CD4-positive, alpha-beta T cell (primary cell): ENCODE measurements at regions not wholly inside any gene's neighbourhood (a gene's known extent, or its start where the extent isn't known, plus 50 kb on each side); places are given as distances from the start of the nearest gene placed in this dataset.

Experiments used
- ATAC-seq: fragments of 200-7000 bp; cut with Tn5 transposase; one replicate; pipeline ENCODE4 v1.10.0; 2022; ENCODE audit warnings: mild to moderate bottlenecking; ENCODE audit not compliant: poor library complexity
- CTCF ChIA-PET: fragments of 350-600 bp; sonication (Branson Sonifier 250); formaldehyde crosslinking; loops from one replicate; lab custom pipeline; 2021; ENCODE audit warnings: antibody characterized with exemption, inconsistent platforms; lab: Charles Lee
- POLR2A ChIA-PET: fragments of 350-600 bp; sonication (Branson Sonifier 250); formaldehyde crosslinking; loops from one replicate; lab custom pipeline; 2021; ENCODE audit warnings: antibody characterized with exemption, inconsistent platforms; lab: Charles Lee
- DNase-seq, 14 experiments: peaks; one replicate each; pipeline ENCODE4 v3.0.0-alpha.2; 2013 to 2020; ENCODE audit warnings: mixed read lengths in 2 of 14
- H3K27ac ChIP-seq, 2 donors: one replicate each; pipeline versions ENCODE4 v1.5.1 to v1.7.0; 2013; ENCODE audit warnings: low read length in 2 of 2, low read depth in 1 of 2, mild to moderate bottlenecking in 1 of 2
- H3K27me3 ChIP-seq, 2 experiments: 1 replicate in 1 of 2; 2 replicates in 1 of 2; pipeline versions ENCODE4 v1.6.1 to v1.7.0; 2013; ENCODE audit warnings: low read length in 2 of 2, control low read depth in 1 of 2, mild to moderate bottlenecking in 1 of 2, moderate library complexity in 1 of 2; ENCODE audit not compliant: insufficient read depth in 2 of 2, control insufficient read depth in 1 of 2
- H3K36me3 ChIP-seq: one replicate; pipeline ENCODE4 v1.6.1; 2013; ENCODE audit warnings: low read length, control low read depth; ENCODE audit not compliant: insufficient read depth
- H3K4me1 ChIP-seq: one replicate; pipeline ENCODE4 v1.6.1; 2013; ENCODE audit warnings: low read length, control low read depth; ENCODE audit not compliant: insufficient read depth
- H3K4me3 ChIP-seq: one replicate; pipeline ENCODE4 v1.5.1; 2013; ENCODE audit warnings: mild to moderate bottlenecking, low read length, moderate library complexity
- H3K9me3 ChIP-seq, 2 experiments: 1 replicate in 1 of 2; 2 replicates in 1 of 2; pipeline versions ENCODE4 v1.6.1 to v1.7.0; 2013; ENCODE audit warnings: low read length in 2 of 2, mild to moderate bottlenecking in 2 of 2, control low read depth in 1 of 2, moderate library complexity in 1 of 2; ENCODE audit not compliant: control insufficient read depth in 1 of 2, insufficient read depth in 1 of 2
- H3K27ac Mint-ChIP-seq: one replicate; pipeline ENCODE4 v1.8.0; 2020; ENCODE audit warnings: mixed read lengths
- H3K27me3 Mint-ChIP-seq: one replicate; pipeline ENCODE4 v1.8.0; 2021; ENCODE audit warnings: mixed read lengths
- H3K36me3 Mint-ChIP-seq: one replicate; pipeline ENCODE4 v1.8.0; 2021; ENCODE audit warnings: low read depth, mixed read lengths
- H3K4me1 Mint-ChIP-seq: one replicate; pipeline ENCODE4 v1.8.0; 2021; ENCODE audit warnings: low read depth, mixed read lengths
- H3K4me3 Mint-ChIP-seq: one replicate; pipeline ENCODE4 v1.8.0; 2020; ENCODE audit warnings: mild to moderate bottlenecking, mixed read lengths
- H3K9me3 Mint-ChIP-seq: one replicate; pipeline ENCODE4 v1.8.0; 2020; ENCODE audit warnings: mixed read lengths
- CTCF ChIP-seq: fragments of 200-600 bp; IDR thresholded peaks from one replicate; pipeline ENCODE4 v1.8.0; 2022; ENCODE audit warnings: antibody characterized with exemption, mild to moderate bottlenecking
- intact Hi-C, 2 experiments: fragments of 100-400 bp; cut with DNase I in 1 of 2; cut with micrococcal nuclease in 1 of 2; formaldehyde crosslinking; loops; one replicate each; pipeline versions ENCODE4 v1.15.1 to v1.9.0; 2023 to 2025; cut with DNase I, micrococcal nuclease

GRCh38 chr12:13436182-13436581 lies 239.7 kb downstream of the EMP1 start:
- ATAC-seq (no peak), DNase-seq (no peak)
- Mint-ChIP-seq H3K9me3 (no peaks in the 10 kb centered on the region), H3K4me1 (no peaks in the 10 kb centered on the region), H3K4me3 (no peak overlapping the region), H3K36me3 (no peaks in the 10 kb centered on the region), H3K27me3 (peaks cover 15% of the 10 kb centered on the region), H3K27ac (no peak overlapping the region)
- Histone ChIP-seq H3K4me3 (no peak overlapping the region), H3K4me1 (no peaks in the 10 kb centered on the region), H3K36me3 (no peaks in the 10 kb centered on the region), H3K9me3 (no peaks in the 10 kb centered on the region), H3K27ac (no peak overlapping the region), H3K27me3 (no peaks in the 10 kb centered on the region)
- intact Hi-C loops, result no loop called here
- POLR2A ChIA-PET, result no interaction called here
- no peak for TF ChIP-seq CTCF
- CTCF ChIA-PET, result no interaction called here

- H3K4me1 ChIP-seq, result no peaks in the 10 kb centered on the region
- Mint-ChIP-seq H3K27me3 (peaks cover 15% of the 10 kb centered on the region), H3K9me3 (no peaks in the 10 kb centered on the region), H3K27ac (no peak overlapping the region), H3K36me3 (no peaks in the 10 kb centered on the region), H3K4me3 (no peak overlapping the region), H3K4me1 (no peaks in the 10 kb centered on the region)
- POLR2A ChIA-PET, result no interaction called here
- CTCF ChIA-PET, result no interaction called here
- intact Hi-C loops, result no loop called here
- no peaks in the 10 kb centered on the region for H3K9me3 ChIP-seq
- no peak overlapping the region for H3K27ac ChIP-seq
- TF ChIP-seq CTCF, result no peak
- no peak overlapping the region for H3K4me3 ChIP-seq
- DNase-seq, result no peak
- no peak for ATAC-seq
- no peaks in the 10 kb centered on the region for H3K36me3 ChIP-seq
- no peaks in the 10 kb centered on the region for H3K27me3 ChIP-seq
Measured at GRCh38 chr12:13435235-13435933, 238.9 kb downstream of the EMP1 start.

- H3K27me3 ChIP-seq, result no peaks in the 10 kb centered on the region
- H3K27ac Mint-ChIP-seq, result no peak overlapping the region
- no peaks in the 10 kb centered on the region for H3K9me3 ChIP-seq
- H3K9me3 Mint-ChIP-seq, result no peaks in the 10 kb centered on the region
- H3K27ac ChIP-seq, result no peak overlapping the region
- peaks cover 15% of the 10 kb centered on the region for H3K27me3 Mint-ChIP-seq
- no peak overlapping the region for H3K4me3 Mint-ChIP-seq
- ChIA-PET CTCF (no interaction called here), POLR2A (no interaction called here)
- ATAC-seq (no peak), DNase-seq (no peak)
- no peaks in the 10 kb centered on the region for H3K36me3 Mint-ChIP-seq
- no peak for TF ChIP-seq CTCF
- H3K4me1 ChIP-seq, result no peaks in the 10 kb centered on the region
- intact Hi-C loops, result no loop called here
- H3K4me1 Mint-ChIP-seq, result no peaks in the 10 kb centered on the region
- no peak overlapping the region for H3K4me3 ChIP-seq
- H3K36me3 ChIP-seq, result no peaks in the 10 kb centered on the region
Measured at GRCh38 chr12:13433768-13434167, 237.2 kb downstream of the EMP1 start.
